Body of pancreas (tissue), 4 donors: ENCODE measurements at regions not wholly inside any gene's neighbourhood (a gene's known extent, or its start where the extent isn't known, plus 50 kb on each side); places are given as distances from the start of the nearest gene placed in this dataset.

ENCODE experiments used
- POLR2A ChIP-seq, 3 donors: fragments of 450-650 bp; IDR thresholded peaks; one replicate each; pipeline ENCODE4 v1.6.1; 2016; ENCODE audit warnings: antibody characterized with exemption in 3 of 3, mild to moderate bottlenecking in 2 of 3
- TF ChIP-seq, protein P1 (sequence below), 7 experiments: fragments of 450-650 bp in 4 of 7; fragments of 200-600 bp in 3 of 7; sonication (generic) in 3 of 7; IDR thresholded peaks; one replicate each; pipeline ENCODE4 v1.5.1; 2016 to 2019; ENCODE audit warnings: antibody characterized with exemption in 7 of 7

DNA sequence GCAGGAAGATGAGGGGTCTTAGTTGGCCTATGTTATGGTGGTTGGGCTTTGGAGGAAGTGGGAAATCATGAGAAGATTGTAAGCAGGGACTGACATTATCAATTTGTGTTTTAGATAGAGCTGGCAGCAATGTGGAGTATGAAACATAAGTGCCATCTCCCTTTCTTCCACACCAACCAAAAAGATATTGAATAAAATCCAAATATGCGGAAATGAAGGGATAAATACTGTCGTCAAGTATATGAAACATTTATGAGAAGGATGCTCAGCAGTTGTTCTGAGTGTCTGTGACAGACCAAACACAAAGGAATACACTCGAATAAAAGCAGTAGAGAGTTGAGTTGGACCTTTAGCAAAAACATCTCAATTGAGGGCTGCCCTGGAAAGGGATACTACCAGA, 1090.0 kb upstream of the ZEB2 start:
- TF ChIP-seq, protein P1, sequence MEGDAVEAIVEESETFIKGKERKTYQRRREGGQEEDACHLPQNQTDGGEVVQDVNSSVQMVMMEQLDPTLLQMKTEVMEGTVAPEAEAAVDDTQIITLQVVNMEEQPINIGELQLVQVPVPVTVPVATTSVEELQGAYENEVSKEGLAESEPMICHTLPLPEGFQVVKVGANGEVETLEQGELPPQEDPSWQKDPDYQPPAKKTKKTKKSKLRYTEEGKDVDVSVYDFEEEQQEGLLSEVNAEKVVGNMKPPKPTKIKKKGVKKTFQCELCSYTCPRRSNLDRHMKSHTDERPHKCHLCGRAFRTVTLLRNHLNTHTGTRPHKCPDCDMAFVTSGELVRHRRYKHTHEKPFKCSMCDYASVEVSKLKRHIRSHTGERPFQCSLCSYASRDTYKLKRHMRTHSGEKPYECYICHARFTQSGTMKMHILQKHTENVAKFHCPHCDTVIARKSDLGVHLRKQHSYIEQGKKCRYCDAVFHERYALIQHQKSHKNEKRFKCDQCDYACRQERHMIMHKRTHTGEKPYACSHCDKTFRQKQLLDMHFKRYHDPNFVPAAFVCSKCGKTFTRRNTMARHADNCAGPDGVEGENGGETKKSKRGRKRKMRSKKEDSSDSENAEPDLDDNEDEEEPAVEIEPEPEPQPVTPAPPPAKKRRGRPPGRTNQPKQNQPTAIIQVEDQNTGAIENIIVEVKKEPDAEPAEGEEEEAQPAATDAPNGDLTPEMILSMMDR (IDR thresholded peaks at IDR 0.05): no peak
- TF ChIP-seq POLR2A (IDR thresholded peaks at IDR 0.05): no peak
